Activated CD8-positive, alpha-beta T cell treated with anti-CD3 and anti-CD28 coated beads, Interleukin-2, amount 10 ng/mL, durations not matched to agents 7 days and 5 days (primary cell): ENCODE measurements at regions not wholly inside any gene's neighbourhood (a gene's known extent, or its start where the extent isn't known, plus 50 kb on each side); places are given as distances from the start of the nearest gene placed in this dataset.

Source experiments
- ATAC-seq: fragments of 150-1000 bp; cut with Tn5 transposase; one replicate; pipeline ENCODE4 v1.10.0; 2021; ENCODE audit warnings: moderate library complexity
- CTCF ChIA-PET: fragments of 350-600 bp; sonication (Branson Sonifier 250); formaldehyde crosslinking; loops from one replicate; lab custom pipeline; 2021; ENCODE audit warnings: antibody characterized with exemption; lab: Charles Lee
- POLR2A ChIA-PET: fragments of 350-600 bp; sonication (Branson Sonifier 250); formaldehyde crosslinking; loops from one replicate; lab custom pipeline; 2021; ENCODE audit warnings: antibody characterized with exemption; lab: Charles Lee
- DNase-seq: peaks from one replicate; pipeline ENCODE4 v3.0.0-alpha.2; 2020
- H3K27ac Mint-ChIP-seq: one replicate; pipeline ENCODE4 v1.8.0; 2021; ENCODE audit warnings: mild to moderate bottlenecking, mixed read lengths
- H3K27me3 Mint-ChIP-seq: one replicate; pipeline ENCODE4 v1.8.0; 2021; ENCODE audit warnings: low read depth, mixed read lengths
- H3K36me3 Mint-ChIP-seq: one replicate; pipeline ENCODE4 v1.8.0; 2021; ENCODE audit warnings: low read depth, mixed read lengths
- H3K4me1 Mint-ChIP-seq: one replicate; pipeline ENCODE4 v1.8.0; 2021; ENCODE audit warnings: low read depth, mixed read lengths
- H3K4me3 Mint-ChIP-seq: one replicate; pipeline ENCODE4 v1.8.0; 2021; ENCODE audit warnings: mild to moderate bottlenecking, mixed read lengths
- H3K9me3 Mint-ChIP-seq: one replicate; pipeline ENCODE4 v1.8.0; 2022; ENCODE audit warnings: mixed read lengths; ENCODE audit not compliant: insufficient read depth

DNA sequence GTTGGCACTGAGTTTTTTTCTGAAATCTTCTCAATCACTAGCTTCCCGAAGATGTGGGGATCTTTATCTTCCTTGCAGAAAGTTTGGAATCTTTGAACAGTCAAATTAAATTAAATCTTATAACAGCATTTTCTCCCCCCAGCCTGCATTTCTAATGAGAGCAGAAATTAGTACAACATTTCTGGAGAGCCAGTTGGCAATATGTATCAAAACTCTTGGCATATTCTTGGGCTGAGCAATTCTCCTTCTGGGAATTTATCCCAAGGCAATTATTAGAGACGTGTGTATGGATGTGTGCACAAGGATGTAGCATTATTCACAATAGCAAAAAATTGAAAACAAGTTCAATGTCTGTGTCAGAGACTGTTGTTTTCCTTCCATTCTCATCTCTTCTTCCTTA lies 159.5 kb downstream of the OLFM4 start:
- no peak overlapping the region for H3K4me3 Mint-ChIP-seq
- H3K27me3 Mint-ChIP-seq, result no peaks in the 10 kb centered on the region
- DNase-seq, result no peak
- no peaks in the 10 kb centered on the region for H3K9me3 Mint-ChIP-seq
- no peaks in the 10 kb centered on the region for H3K36me3 Mint-ChIP-seq
- no peaks in the 10 kb centered on the region for H3K4me1 Mint-ChIP-seq
- ChIA-PET POLR2A (no interaction called here), CTCF (no interaction called here)
- no peak overlapping the region for H3K27ac Mint-ChIP-seq
- no peak for ATAC-seq

DNA sequence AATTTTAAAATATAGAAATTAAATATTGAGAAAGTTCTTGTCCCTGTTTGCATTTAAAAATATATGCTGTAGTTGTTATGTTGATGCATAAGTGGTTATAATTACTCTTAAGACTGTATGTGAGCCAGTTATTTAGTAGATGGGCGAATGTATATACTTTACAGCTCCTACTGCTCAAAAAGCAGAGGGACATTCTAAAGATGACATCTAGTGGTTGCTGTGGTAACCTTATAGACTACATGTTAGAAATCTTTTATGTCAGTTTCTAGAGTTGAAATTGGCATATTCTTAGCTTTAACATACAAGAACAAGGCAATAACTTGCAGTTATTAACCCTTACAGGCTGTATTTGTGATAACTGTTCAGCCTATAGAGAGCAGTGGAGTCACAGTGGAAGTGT lies 160.5 kb downstream of the OLFM4 start:
- Mint-ChIP-seq H3K9me3 (no peaks in the 10 kb centered on the region), H3K4me1 (no peaks in the 10 kb centered on the region), H3K4me3 (no peak overlapping the region), H3K27me3 (no peaks in the 10 kb centered on the region), H3K36me3 (no peaks in the 10 kb centered on the region), H3K27ac (no peak overlapping the region)
- ChIA-PET CTCF (no interaction called here), POLR2A (no interaction called here)
- DNase-seq (no peak), ATAC-seq (no peak)

DNA sequence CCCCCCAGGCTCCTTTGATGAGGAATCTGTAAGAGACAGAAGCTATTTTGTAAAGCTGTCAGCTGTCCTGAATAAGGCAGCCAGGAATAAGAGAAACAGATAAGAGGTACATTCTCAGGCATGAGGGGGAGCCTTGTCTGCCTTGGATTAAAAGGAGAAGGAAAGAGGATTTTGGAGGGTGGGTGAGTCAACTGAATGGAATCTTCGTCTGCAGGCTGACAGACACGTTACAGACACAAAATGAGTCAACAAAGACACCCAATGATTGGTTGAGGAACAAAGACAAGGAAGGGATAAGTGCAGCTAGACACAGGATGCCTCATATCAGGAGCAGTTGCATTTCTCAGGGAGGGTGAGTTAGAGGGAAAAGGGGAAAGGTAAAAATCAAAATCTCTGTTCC lies 162.5 kb downstream of the OLFM4 start:
- Mint-ChIP-seq H3K36me3 (no peaks in the 10 kb centered on the region), H3K27ac (no peak overlapping the region), H3K27me3 (no peaks in the 10 kb centered on the region), H3K9me3 (no peaks in the 10 kb centered on the region), H3K4me1 (no peaks in the 10 kb centered on the region), H3K4me3 (no peak overlapping the region)
- DNase-seq, result no peak
- ChIA-PET POLR2A (no interaction called here), CTCF (no interaction called here)
- no peak for ATAC-seq

DNA sequence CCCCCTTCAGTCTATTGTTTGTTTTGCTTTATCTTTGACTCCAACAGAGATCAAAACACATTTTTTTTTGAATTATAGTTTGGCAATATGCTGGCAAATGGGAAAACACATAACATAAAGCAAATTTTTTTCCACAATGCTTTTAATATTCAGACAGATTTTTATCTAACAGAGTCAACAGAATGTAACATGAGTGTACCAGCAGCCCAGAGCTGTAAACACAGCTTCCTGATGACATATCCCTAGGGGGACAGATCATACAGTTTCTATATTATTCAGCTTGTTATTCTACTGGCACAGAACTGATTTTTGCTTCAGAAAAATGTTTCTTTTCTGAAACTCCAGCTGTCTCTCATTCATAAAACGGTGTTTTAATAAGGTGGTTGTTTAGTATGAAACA lies 168.8 kb downstream of the OLFM4 start:
- no peaks in the 10 kb centered on the region for H3K4me1 Mint-ChIP-seq
- H3K36me3 Mint-ChIP-seq, result no peaks in the 10 kb centered on the region
- no peak overlapping the region for H3K27ac Mint-ChIP-seq
- H3K9me3 Mint-ChIP-seq, result no peaks in the 10 kb centered on the region
- DNase-seq (no peak), ATAC-seq (no peak)
- no peaks in the 10 kb centered on the region for H3K27me3 Mint-ChIP-seq
- POLR2A ChIA-PET, result no interaction called here
- CTCF ChIA-PET, result no interaction called here
- H3K4me3 Mint-ChIP-seq, result no peak overlapping the region

DNA sequence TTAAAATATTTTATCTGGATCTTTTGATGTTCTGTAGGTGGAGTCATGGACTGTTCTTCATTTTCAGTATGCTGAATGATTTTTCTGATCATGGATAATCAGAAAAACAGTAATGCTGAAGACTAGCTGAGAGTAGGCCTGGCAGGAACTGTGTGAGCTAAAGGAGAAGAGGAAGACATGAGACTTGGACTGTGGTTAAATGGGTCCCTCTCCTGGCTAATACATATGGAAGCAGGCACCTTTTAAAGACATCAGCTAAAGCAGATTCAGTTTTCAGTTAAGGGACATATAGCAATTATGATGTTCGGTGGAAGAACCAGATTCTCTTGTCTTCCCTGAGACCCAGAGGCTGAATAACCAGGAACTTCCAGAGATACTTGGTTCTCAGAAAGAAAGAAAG lies 169.4 kb downstream of the OLFM4 start:
- CTCF ChIA-PET, result no interaction called here
- no peak for DNase-seq
- H3K9me3 Mint-ChIP-seq, result peaks cover 4% of the 10 kb centered on the region

DNA sequence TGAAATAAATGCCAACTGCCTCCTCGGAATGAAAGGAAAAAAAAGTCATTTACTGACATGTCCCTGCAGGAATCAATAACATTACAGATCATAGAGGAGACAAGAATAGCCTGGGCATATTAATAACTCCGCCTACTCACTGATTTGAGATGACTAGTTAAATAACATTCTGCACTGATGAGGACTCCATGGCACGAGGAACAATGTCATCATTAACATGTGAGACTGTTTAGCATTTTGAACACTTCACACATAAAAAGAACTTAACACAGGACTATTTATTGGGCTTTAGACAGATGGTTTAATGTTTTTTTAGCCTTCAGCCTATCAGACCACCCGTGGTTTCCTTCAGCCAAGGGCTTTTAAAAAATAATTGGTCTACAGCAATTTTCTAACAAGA lies 170.1 kb downstream of the OLFM4 start:
- Mint-ChIP-seq H3K27ac (no peak overlapping the region), H3K27me3 (no peaks in the 10 kb centered on the region), H3K4me1 (no peaks in the 10 kb centered on the region), H3K36me3 (no peaks in the 10 kb centered on the region), H3K9me3 (peaks cover 4% of the 10 kb centered on the region), H3K4me3 (no peak overlapping the region)
- ChIA-PET POLR2A (no interaction called here), CTCF (no interaction called here)
- DNase-seq, result no peak
- no peak for ATAC-seq

More for the DNA sequence above, 169.4 kb downstream of the OLFM4 start:
- Mint-ChIP-seq H3K4me3 (no peak overlapping the region), H3K4me1 (no peaks in the 10 kb centered on the region), H3K27me3 (no peaks in the 10 kb centered on the region), H3K27ac (no peak overlapping the region), H3K36me3 (no peaks in the 10 kb centered on the region)
- no peak for ATAC-seq
- POLR2A ChIA-PET, result no interaction called here

DNA sequence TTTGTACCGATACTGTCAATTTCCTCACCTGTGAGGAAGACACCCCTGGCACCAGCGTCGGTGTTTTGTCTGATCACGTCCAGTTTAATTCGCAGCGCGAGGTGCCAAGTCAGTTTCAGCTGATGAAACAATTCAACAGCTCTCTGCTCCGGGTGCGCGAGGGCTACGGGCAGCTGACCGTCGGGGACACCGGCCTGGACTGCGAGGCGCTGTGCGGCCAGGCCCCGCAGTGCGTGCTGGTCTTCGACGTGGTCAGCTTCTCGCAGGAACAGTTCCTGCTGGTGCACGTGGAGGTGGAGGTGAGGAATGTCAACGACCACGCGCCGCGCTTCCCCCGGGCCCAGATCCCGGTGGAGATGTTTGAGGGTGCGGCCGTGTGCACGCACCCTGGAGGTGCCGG lies 171.5 kb downstream of the OLFM4 start:
- POLR2A ChIA-PET, result no interaction called here
- DNase-seq, result no peak
- peaks cover 4% of the 10 kb centered on the region for H3K9me3 Mint-ChIP-seq
- H3K27me3 Mint-ChIP-seq, result no peaks in the 10 kb centered on the region
- H3K27ac Mint-ChIP-seq, result no peak overlapping the region
- CTCF ChIA-PET, result no interaction called here
- H3K4me1 Mint-ChIP-seq, result no peaks in the 10 kb centered on the region
- no peaks in the 10 kb centered on the region for H3K36me3 Mint-ChIP-seq
- no peak for ATAC-seq
- no peak overlapping the region for H3K4me3 Mint-ChIP-seq

DNA sequence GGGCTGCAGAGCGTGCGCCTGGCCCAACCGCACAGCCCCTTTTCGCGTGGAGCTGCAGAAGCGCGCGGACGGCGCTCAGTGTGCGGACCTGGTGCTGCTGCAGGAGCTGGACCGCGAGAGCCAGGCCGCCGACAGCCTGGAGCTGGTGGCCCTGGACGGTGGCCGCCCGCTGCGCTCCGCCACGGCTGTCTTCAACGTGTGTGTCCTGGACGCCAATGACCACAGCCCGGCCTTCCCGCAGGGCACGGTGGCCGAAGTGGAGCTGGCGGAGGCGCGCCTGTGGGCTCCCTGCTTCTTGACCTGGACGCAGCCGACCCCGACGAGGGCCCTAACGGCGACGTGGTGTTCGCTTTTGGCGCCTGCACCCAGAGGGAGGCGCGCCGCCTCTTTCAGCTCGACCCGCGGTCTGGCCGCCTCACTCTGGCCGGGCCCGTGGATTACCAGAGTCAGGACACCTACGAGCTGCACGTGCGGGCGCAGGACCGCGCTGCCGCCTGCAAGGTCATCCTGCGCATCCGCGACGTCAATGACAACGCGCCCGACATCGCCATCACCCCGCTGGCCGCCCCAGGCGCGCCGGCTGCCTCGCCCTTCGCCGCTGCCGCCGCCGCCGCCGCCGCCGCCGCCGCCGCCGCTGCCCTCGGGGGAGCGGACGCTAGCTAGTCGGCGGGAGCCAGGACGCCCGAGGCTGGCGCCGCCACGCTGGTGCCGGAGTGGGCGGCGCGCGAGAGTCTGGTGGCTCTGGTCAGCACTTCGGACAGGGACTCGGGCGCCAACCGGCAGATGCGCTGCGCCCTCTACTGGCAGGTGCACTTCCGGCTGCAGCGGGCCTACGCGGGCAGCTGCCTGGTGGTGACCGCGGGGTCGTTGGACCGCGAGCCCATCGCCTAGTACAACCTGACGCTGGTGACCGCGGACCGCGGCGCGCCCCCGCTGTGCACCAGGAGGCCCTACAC lies 172.2 kb downstream of the OLFM4 start:
- no peak overlapping the region for H3K4me3 Mint-ChIP-seq
- DNase-seq, result no peak
- no peaks in the 10 kb centered on the region for H3K36me3 Mint-ChIP-seq
- ChIA-PET POLR2A (no interaction called here), CTCF (no interaction called here)
- H3K9me3 Mint-ChIP-seq, result peaks cover 4% of the 10 kb centered on the region
- no peak for ATAC-seq
- no peak overlapping the region for H3K27ac Mint-ChIP-seq
- no peaks in the 10 kb centered on the region for H3K4me1 Mint-ChIP-seq
- H3K27me3 Mint-ChIP-seq, result no peaks in the 10 kb centered on the region

DNA sequence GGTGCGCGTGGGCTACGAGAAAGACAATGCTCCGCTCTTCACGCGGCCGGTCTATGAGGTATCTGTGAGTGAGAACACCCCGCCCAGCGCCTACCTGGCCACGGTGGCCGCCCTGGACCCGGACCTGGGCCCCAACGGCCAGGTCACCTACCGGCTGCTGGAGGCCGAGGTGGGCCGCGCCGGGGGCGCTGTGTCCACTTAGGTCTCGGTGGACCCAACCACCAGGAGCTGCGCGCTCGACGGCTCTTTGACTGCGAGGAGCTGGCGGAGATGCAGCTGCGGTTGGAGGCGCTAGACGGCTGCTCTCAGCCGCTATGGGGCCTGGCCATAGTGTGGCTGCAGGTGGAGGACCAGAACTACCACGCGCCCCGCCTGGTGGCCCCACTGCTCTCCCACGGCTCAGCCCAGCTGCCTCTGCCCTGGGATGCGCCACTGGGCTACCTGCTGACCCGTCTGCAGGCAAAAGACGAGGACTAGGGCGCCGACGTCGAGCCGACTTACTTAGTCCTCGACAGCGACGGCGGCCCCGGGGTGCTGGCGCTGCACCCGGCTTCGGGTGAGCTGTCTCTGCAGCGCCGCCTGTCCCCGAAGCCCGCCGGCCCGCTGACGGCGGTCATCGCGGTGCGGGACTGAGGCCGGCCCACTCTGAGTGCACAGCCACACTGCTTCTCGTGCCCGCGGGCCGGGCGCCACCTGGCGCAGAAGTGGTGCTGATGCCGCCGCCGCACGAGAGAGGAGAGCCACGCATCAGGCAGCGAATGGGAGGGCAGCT lies 173.0 kb downstream of the OLFM4 start:
- H3K27me3 Mint-ChIP-seq, result no peaks in the 10 kb centered on the region
- H3K4me3 Mint-ChIP-seq, result no peak overlapping the region
- H3K9me3 Mint-ChIP-seq, result peaks cover 4% of the 10 kb centered on the region
- DNase-seq (no peak), ATAC-seq (no peak)
- no peak overlapping the region for H3K27ac Mint-ChIP-seq
- POLR2A ChIA-PET, result no interaction called here
- no peaks in the 10 kb centered on the region for H3K4me1 Mint-ChIP-seq
- H3K36me3 Mint-ChIP-seq, result no peaks in the 10 kb centered on the region
- CTCF ChIA-PET, result interaction anchor here (0.6 kb wide), 1 partner anchor 231 kb away, joined by 3 read pairs; no protein-coding TSS in a partner anchor

DNA sequence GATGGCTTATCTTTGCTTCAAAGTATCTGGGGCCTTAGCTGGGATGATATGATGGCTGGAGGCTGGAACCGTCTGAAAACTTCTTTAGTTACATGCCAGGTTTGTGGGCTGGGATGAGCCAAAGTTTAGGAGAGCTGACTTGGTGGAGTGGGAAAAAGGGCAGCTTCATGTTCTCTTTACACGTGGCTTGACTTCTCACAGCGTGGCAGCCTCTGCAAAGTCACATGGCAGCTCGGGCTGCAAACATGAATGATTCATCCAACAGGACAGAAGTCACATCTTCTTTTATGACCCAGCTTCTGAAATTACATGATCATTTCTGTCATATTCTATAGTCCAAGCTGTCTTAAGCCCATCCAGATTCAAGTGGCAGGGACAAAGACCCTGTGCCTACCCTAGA lies 176.0 kb downstream of the OLFM4 start:
- DNase-seq, result no peak
- peaks cover 4% of the 10 kb centered on the region for H3K9me3 Mint-ChIP-seq
- no peak for ATAC-seq
- no peaks in the 10 kb centered on the region for H3K4me1 Mint-ChIP-seq
- no peak overlapping the region for H3K27ac Mint-ChIP-seq
- no peaks in the 10 kb centered on the region for H3K27me3 Mint-ChIP-seq
- H3K36me3 Mint-ChIP-seq, result no peaks in the 10 kb centered on the region
- H3K4me3 Mint-ChIP-seq, result no peak overlapping the region
- POLR2A ChIA-PET, result no interaction called here
- CTCF ChIA-PET, result no interaction called here

DNA sequence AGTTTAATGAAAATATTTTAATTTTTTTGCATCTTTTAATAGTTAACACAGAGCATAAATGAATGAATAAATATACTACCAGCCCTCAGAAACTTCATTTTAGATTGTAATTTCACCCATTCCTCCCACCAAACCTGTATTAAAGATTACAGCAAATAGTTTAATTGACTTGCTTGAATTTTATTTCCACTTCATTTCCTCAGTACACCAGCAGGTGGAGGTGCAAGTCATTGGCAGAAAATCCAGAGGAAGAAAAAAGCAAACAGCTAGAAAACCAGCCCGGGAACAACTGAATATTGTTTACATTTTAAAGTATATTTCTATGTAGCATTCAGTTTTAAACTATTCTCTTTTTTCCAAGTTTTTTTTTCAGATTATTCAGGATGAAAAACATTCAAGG lies 177.8 kb downstream of the OLFM4 start:
- no peak overlapping the region for H3K4me3 Mint-ChIP-seq
- peaks cover 4% of the 10 kb centered on the region for H3K9me3 Mint-ChIP-seq
- H3K4me1 Mint-ChIP-seq, result no peaks in the 10 kb centered on the region
- no peaks in the 10 kb centered on the region for H3K36me3 Mint-ChIP-seq
- no peak overlapping the region for H3K27ac Mint-ChIP-seq
- ChIA-PET POLR2A (no interaction called here), CTCF (no interaction called here)
- no peaks in the 10 kb centered on the region for H3K27me3 Mint-ChIP-seq
- DNase-seq (no peak), ATAC-seq (no peak)

DNA sequence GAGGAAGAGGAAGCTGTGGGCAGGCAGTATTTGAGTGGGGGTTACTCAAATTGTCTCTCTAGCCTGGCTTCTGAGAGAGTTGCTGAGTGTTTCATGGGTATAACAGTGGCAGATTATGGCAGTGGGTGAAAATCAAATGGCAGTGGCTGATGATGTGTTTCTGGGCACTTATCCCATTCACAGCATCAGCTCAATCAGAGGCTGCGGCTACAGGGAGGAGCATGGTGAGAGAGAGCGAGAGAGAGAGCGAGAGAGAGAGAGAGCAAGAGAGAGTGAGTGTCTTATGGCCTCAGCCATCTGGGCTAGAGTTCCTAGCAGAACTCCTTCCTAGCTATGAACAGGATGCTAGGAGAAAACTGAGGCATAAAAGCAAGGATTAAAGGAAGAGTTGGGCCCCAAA lies 178.9 kb downstream of the OLFM4 start:
- Mint-ChIP-seq H3K4me3 (no peak overlapping the region), H3K9me3 (peaks cover 3% of the 10 kb centered on the region), H3K27ac (no peak overlapping the region), H3K36me3 (no peaks in the 10 kb centered on the region), H3K4me1 (no peaks in the 10 kb centered on the region), H3K27me3 (no peaks in the 10 kb centered on the region)
- CTCF ChIA-PET, result no interaction called here
- POLR2A ChIA-PET, result no interaction called here
- no peak for ATAC-seq
- no peak for DNase-seq
